Motor neuron (in vitro differentiated cells): ENCODE measurements at regions not wholly inside any gene's neighbourhood (a gene's known extent, or its start where the extent isn't known, plus 50 kb on each side); places are given as distances from the start of the nearest gene placed in this dataset.
"Not testable (repeated sequence)": the region's sequence is repeated elsewhere in the genome, so short reads cannot be mapped to it uniquely, and the experiment has no call there.

ENCODE experiments used
- ATAC-seq, 8 experiments: fragments of 200-7000 bp; cut with Tn5 transposase; replicated peaks in 6 of 8; 2 replicates each; pipeline ENCODE4 v1.8.0; 2021; ENCODE audit warnings: mild to moderate bottlenecking in 8 of 8, moderate library complexity in 8 of 8
- H3K27ac ChIP-seq, 2 donors: fragments of 250-450 bp; sonication (Bioruptor Pico); 2 replicates each; pipeline ENCODE4 v1.9.0; 2021; ENCODE audit warnings: antibody characterized with exemption in 2 of 2, mild to moderate bottlenecking in 2 of 2, moderate library complexity in 1 of 2
- H3K4me1 ChIP-seq, 2 donors: fragments of 250-450 bp; sonication (Bioruptor Pico); replicated peaks in 1 of 2; 2 replicates each; pipeline ENCODE4 v1.6.1; 2021; ENCODE audit warnings: antibody characterized with exemption in 2 of 2, mild to moderate bottlenecking in 2 of 2, moderate library complexity in 1 of 2
- H3K4me3 ChIP-seq, 5 donors: fragments of 250-450 bp; sonication (Bioruptor Pico); 2 replicates each; pipeline ENCODE4 v1.9.0; 2021; ENCODE audit warnings: antibody characterized with exemption in 5 of 5, mild to moderate bottlenecking in 5 of 5, moderate library complexity in 4 of 5
- WGBS, 10 experiments: fragments of 450-650 bp; shearing (Covaris generic); methylation state at CpG; one replicate each; pipeline ENCODE4 v1.0.0; 2022; 5-methylcytosine and 5-hydroxymethylcytosine counted together
- in situ Hi-C, 9 experiments: fragments of 400-800 bp; cut with MboI; loops; one replicate each; pipeline ENCODE4 v1.15.0; 2021; ENCODE audit warnings: low sequenced_read_pairs in 9 of 9, low pct_unique_long_range_greater_than_20kb in 2 of 9; ENCODE audit not compliant: unreplicated experiment in 9 of 9

DNA sequence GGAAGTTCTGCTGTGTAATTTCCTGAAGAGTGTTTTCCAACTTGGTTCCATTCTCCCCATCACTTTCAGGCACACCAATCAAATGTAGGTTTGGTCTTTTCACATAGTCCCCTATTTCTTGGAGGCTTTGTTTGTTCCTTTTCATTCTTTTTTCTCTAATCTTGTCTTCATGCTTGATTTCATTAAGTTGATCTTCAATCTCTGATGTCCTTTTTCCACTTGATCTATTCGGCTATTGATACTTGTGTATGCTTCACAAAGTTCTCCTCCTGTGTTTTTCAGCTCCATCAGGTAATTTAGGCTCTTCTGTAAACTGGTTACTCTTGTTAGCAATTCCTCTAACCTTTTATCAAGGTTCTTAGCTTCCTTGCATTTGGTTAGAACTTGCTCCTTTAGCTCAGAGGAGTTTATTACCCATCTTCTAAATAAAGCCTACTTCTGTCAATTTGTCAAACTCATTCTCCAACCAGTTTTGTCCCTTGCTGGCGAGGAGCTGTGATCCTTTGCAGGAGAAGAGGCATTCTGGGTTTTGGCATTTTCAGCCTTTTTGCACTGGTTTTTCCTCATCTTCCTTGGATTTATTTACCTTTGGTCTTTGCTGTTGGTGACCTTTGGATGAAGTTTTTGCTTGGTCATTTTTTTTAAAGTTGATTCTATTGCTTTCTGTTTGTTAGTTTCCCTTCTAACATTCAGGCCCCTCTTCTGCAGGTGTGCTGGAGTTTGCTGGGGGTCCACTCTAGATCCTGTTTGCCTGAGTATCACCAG lies 261.5 kb downstream of the FOXG1 start:
- H3K27ac ChIP-seq, ATAC-seq, in situ Hi-C loops, H3K4me3 ChIP-seq: not testable (repeated sequence)
- WGBS, 10 experiments = 5 to 100% (median 63%) methylated on average over 1 to 2 of the region's 2 CpGs
- peaks cover 6 to 17% of the 10 kb centered on the region in 2 donors for H3K4me1 ChIP-seq

- 0 to 90% (median 47%) methylated on average over 1 to 5 of the region's 7 CpGs; no CpG with 5 or more reads in 4 of the 10 experiments for WGBS, 10 experiments
- in situ Hi-C loops = no loop called here
These were observed 262.5 kb downstream of the FOXG1 start for GRCh38 chr14:29028973-29029582.

DNA sequence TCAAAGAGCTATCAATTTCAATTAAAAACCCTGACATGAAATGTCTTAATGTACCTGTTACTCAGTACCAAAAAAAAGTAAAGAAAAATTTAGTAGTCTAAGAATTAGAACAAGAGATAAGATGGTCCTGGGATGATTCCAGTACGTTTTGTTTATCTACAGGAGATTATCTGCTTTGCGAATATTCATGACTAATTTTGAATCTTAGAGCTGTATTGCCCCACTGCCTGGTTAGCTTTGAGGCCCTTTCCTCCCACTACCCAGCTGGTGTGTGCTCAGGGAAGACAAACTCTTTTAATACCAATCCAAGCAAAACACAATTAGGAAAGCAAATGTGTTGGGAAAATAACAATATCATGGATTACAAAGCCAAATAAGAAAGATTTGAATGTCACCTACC lies 263.5 kb downstream of the FOXG1 start:
- H3K4me3 ChIP-seq = no peak overlapping the region
- in situ Hi-C loops = no loop called here
- ATAC-seq = no peak
- peaks cover 6 to 17% of the 10 kb centered on the region in 2 donors for H3K4me1 ChIP-seq
- WGBS, 10 experiments = 0 to 92% (median 64%) methylated on average over 1 to 2 of the region's 2 CpGs; no CpG with 5 or more reads in 1 of the 10 experiments
- no peak overlapping the region for H3K27ac ChIP-seq

More at GRCh38 chr14:29028973-29029582, 262.5 kb downstream of the FOXG1 start:
- ATAC-seq = no peak
- no peak overlapping the region for H3K27ac ChIP-seq
- no peak overlapping the region for H3K4me3 ChIP-seq
- peaks cover 6 to 17% of the 10 kb centered on the region in 2 donors for H3K4me1 ChIP-seq

- 6 to 100% (median 73%) methylated on average over 1 to 2 of the region's 2 CpGs; no CpG with 5 or more reads in 1 of the 10 experiments for WGBS, 10 experiments
- peak in 1 of 8 experiments; percentile 25 for ATAC-seq
- Histone ChIP-seq H3K4me1 (peaks cover 6 to 17% of the 10 kb centered on the region in 2 donors), H3K27ac (no peak overlapping the region), H3K4me3 (no peak overlapping the region)
- in situ Hi-C loops = no loop called here
These were observed 264.4 kb downstream of the FOXG1 start for GRCh38 chr14:29030970-29031369.

GRCh38 chr14:29035134-29035533 lies 268.5 kb downstream of the FOXG1 start:
- Histone ChIP-seq H3K27ac (no peak overlapping the region), H3K4me3 (no peak overlapping the region), H3K4me1 (peaks cover 0 to 29% of the 10 kb centered on the region in 2 donors)
- in situ Hi-C loops = no loop called here
- 0 to 97% (median 68%) methylated on average over 1 to 3 of the region's 3 CpGs; no CpG with 5 or more reads in 2 of the 10 experiments for WGBS, 10 experiments
- ATAC-seq = no peak

DNA sequence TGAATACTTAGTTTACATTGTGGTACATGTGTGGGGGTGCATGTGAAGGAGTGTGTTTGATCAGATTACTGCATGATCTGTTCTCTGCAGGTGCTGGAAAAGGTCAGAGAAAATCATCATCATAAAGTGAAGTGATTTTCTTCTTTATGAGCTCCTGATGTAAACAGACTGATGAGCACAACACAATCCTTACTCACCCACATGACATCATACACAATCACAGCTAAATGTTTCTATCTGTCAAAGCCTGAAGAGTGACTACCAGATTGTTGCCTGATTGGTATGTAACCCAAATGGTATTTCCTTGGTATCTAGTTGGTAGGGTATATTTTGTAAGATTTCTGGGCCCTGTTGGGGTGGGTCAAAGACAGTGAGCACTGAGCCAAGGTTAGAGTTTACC lies 270.8 kb downstream of the FOXG1 start:
- peak in 5 of 8 experiments; percentile 70 to 97 (median 87) for ATAC-seq
- Histone ChIP-seq H3K4me1 (peaks cover 0 to 13% of the 10 kb centered on the region in 2 donors), H3K4me3 (no peak overlapping the region), H3K27ac (no peak overlapping the region)
- in situ Hi-C loops = no loop called here

- H3K4me1 ChIP-seq = peaks cover 0 to 13% of the 10 kb centered on the region in 2 donors
- WGBS, 10 experiments = 0 to 100% (median 30%) methylated on average over 1 to 2 of the region's 2 CpGs; no CpG with 5 or more reads in 2 of the 10 experiments
- no peak overlapping the region for H3K4me3 ChIP-seq
- no peak overlapping the region for H3K27ac ChIP-seq
- in situ Hi-C loops = no loop called here
- ATAC-seq = peak in 6 of 8 experiments; percentile 26 to 83 (median 69)
These were observed 272.6 kb downstream of the FOXG1 start for GRCh38 chr14:29039171-29039570.

DNA sequence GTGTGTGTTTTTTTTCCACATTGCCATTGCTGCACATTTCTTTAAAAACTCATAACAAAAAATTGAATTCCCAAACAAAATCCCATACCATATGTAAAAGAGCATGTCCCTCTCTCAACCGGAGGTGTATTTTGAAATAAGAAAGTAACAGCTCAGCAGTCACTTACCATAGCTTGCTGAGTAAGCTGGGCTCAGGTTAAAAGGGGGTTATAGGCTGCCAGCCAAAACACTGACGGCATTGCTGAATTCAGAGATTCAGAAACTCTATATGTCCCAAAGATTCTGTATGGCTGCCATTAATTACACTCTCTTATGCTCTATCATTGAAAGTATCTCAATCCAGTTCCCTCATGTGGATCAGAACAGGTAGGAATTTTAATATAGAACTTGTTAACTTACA lies 276.0 kb downstream of the FOXG1 start:
- in situ Hi-C loops = no loop called here
- no peak overlapping the region for H3K4me3 ChIP-seq
- WGBS, 10 experiments = 0 to 88% (median 32%) methylated on average over 1 to 2 of the region's 2 CpGs; no CpG with 5 or more reads in 1 of the 10 experiments
- no peak overlapping the region for H3K27ac ChIP-seq
- no peak for ATAC-seq
- H3K4me1 ChIP-seq = peaks cover 0 to 11% of the 10 kb centered on the region in 2 donors

GRCh38 chr14:29043737-29044136 lies 277.1 kb downstream of the FOXG1 start:
- WGBS, 10 experiments = 0 to 100% (median 95%) methylated on average over 1 to 2 of the region's 2 CpGs; no CpG with 5 or more reads in 1 of the 10 experiments
- Histone ChIP-seq H3K4me1 (peaks cover 0 to 8% of the 10 kb centered on the region in 2 donors), H3K4me3 (no peak overlapping the region), H3K27ac (no peak overlapping the region)
- ATAC-seq = no peak
- in situ Hi-C loops = no loop called here

DNA sequence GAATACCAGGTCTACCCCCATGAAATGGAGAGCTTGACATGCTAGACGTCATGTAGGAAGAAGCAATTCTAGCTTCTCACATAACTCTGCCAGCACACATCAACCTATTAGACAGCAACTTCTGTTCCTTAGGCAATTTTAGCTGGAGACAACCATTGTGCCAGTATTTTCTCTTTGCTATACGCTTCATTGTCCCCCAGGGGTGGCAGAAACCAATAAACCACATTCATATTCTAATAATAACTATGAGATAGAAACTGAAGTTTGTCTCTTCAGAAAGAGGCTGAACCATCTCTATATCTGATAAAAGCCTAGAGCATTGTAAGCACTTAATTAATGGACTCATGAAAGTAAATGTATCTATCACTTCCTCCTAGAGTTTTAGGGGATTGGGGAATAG lies 278.6 kb downstream of the FOXG1 start:
- ATAC-seq = no peak
- WGBS, 10 experiments = 0 to 100% (median 61%) methylated on average over 1 to 2 of the region's 2 CpGs; no CpG with 5 or more reads in 2 of the 10 experiments
- H3K27ac ChIP-seq = no peak overlapping the region

GRCh38 chr14:29054119-29054518 lies 287.5 kb downstream of the FOXG1 start:
- in situ Hi-C loops = no loop called here
- Histone ChIP-seq H3K4me1 (no peaks in the 10 kb centered on the region), H3K27ac (no peak overlapping the region), H3K4me3 (no peak overlapping the region)
- peak in 1 of 8 experiments; percentile 32 for ATAC-seq
- whole genome bisulfite sequencing, 10 experiments = 36 to 100% (median 89%) methylated on average over 1 to 2 of the region's 2 CpGs; no CpG with 5 or more reads in 2 of the 10 experiments

More for the DNA sequence above, 278.6 kb downstream of the FOXG1 start:
- H3K4me1 ChIP-seq = no peaks in the 10 kb centered on the region
- in situ Hi-C loops = no loop called here
- H3K4me3 ChIP-seq = no peak overlapping the region

DNA sequence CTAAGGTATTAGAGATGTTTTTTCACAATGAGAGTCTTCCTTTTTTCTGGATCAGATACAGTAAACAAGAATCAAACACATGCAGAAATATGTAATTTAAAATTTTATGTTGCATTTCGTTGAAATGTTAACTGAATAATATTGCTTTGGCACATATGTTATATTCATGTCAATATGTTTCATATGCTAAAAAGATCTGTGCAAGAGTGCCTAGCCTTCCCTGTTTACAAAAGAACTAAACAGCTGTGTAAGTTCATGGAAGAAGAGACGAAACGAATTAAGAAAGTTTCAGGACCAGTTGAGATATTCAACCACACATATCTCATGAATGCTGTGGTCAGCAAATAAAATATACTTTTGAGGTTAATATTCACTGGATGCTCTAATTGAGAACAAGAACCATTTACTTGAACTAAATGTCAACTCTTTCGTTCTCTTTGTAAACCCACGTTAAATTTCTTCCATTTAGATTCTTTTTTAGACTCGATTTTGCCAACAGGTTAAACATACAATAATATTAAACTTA lies 289.5 kb downstream of the FOXG1 start:
- H3K27ac ChIP-seq = no peak overlapping the region
- H3K4me1 ChIP-seq = no peaks in the 10 kb centered on the region
- in situ Hi-C loops = no loop called here
- no peak overlapping the region for H3K4me3 ChIP-seq
- ATAC-seq = no peak
- 8 to 90% (median 80%) methylated on average over 2 to 6 of the region's 6 CpGs for WGBS, 10 experiments

GRCh38 chr14:29061702-29062101 lies 295.1 kb downstream of the FOXG1 start:
- no peak overlapping the region for H3K4me3 ChIP-seq
- no peak for ATAC-seq
- WGBS, 10 experiments = 38 to 92% (median 87%) methylated on average over 1 to 2 of the region's 2 CpGs; no CpG with 5 or more reads in 4 of the 10 experiments
- in situ Hi-C loops = no loop called here
- no peaks in the 10 kb centered on the region for H3K4me1 ChIP-seq
- no peak overlapping the region for H3K27ac ChIP-seq
